Fibroblast of skin of scalp (primary cell): ENCODE measurements at regions not wholly inside any gene's neighbourhood (a gene's known extent, or its start where the extent isn't known, plus 50 kb on each side); places are given as distances from the start of the nearest gene placed in this dataset.

ENCODE experiments used
- DNase-seq: peaks from one replicate; pipeline ENCODE4 v3.0.0-alpha.2; 2013

DNA sequence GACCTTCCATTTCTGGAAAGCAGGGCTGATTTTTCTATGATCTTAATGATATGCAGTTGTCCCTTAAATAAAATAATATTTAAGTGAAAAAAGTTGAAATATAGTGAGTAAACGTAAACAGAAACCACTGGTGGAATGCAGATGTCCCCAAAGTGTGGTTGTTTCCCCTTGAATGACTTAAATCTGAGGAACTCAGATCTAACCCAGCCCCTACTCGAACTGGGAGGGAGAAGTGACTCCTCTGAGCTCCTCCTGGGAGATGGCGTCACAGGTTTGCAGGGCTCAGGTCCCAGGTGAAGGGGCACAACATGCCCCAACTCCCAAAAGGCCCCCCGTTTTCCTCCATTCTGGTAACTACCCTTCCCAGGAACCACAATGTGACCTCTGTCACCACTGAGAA lies 142.8 kb downstream of the IRF8 start:
- no peak for DNase-seq

DNA sequence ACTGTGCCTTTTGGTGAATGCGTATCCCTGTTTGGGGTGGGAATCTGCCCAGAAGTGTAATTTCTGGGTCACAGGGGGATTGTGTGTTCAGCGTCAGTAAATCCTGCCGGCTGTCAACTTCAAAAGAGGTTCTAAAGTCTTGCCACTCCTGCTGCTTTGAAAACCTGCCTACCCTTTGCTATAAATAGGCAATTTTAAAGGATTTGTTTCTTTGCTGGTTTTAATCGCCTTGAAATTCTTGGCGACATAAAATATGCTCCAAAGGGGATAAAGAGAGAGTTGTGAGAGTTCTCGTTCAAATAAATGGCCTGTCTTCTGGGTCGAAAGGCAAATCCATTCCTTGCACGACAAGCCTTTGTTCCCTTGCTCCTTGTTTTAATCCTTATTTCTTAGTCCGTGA lies 143.4 kb downstream of the IRF8 start:
- no peak for DNase-seq

DNA sequence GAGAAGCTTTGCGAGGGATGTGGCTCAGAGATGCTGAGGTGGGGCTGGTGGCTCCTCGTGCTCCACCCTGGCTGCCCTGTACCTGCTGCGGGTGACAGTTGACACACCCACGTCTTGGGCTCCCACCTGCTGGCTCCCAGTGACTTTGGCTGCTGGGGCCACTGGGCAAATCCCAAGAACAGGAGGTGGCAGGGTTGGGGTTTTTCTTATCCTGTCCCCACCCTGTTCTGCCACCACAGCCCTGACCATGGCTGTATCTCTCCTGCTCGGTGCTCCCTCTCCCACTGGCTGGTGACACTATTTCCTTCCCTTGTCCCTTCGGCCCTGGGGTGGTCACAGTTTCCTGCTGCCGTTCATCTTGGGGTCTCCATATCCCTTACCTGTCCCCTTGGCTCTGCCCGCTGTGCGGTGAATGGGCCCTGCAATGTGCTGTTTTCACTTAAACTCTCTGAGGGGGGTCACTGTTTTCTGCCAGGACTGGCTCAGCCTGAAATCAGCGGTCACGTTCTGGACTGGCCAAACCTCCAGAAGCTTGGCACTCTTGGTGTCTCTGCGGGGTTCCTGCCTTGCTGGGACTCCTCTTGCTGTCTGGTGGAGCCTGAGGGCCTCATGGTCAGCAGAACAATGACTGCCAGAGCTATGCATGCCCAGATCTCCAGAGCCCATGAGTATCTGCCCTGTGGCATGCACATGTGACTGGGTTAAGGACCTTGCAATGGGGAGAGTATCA lies 144.2 kb downstream of the IRF8 start:
- DNase-seq: no peak

DNA sequence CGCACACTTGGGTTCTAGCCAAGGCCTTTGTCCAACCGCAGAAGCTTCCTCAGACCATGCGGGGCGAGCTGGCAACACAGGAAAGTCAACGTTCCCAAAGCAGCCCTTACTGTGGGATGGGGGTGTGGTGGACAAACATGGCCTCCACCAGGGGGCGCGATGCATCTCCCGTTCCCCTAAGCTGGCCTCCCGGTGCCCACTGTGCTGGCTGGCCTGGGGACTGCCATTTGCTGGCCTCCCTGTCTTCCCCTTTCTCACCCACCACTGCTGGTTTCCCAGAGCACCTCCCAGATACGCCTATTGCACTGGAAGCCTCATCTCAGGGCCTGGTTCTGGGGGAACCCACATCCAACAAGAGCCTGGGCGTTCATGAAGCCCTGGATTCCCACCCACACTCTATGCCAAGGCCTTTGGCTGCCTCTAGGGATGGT lies 145.3 kb downstream of the IRF8 start:
- DNase-seq: peak; percentile 34

DNA sequence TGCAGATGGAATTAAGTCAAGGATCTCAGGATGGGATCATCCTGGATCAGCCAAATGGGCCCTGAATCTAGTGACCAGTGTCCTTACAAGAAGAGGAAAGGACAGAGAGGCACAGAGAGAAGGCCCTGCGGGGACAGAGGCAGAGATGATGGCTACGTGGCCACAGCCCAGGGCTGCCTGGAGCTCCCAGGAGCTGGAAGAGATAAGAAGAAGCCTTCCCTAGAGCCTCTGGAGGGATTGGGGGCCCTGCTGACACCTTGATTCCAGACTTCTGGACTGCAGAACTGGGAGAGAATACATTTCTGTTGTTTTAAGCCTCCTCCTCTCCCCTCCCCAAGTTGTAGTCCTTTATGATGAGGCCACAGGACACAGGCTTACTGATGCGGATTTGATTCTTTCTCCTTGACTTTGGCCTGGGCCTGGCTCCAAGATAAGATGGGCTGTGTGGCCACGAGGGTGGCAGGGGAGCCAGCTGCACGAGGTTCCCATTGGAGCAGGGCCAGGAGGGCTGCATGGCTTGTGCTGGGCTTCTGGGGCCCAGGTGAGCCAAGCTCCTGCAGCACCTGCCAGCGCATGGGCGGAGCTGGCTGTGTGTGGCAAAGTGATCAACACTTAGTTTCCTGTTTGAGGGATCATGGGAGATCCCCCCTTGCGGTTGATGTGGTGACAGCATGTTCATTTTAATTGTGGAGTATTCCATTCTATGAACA lies 146.1 kb downstream of the IRF8 start:
- DNase-seq: no peak

DNA sequence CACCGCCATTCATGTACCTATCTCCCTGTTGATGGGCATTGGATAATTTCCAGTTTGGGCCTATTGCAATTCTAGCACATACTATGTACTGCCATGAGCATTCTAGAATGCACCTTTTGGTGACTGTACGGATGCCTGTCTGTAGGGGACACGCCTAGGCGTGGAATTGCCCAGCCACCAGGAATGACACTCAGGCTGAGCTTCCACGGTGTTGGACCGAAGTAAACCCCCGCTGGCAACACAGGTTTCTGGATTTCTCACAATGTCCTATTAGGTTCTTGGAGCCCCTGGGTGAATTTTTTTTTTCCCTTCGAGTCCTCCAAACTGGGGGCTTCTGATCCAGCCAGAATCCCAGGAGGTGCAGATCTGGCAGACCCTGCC lies 146.6 kb downstream of the IRF8 start:
- DNase-seq: no peak

DNA sequence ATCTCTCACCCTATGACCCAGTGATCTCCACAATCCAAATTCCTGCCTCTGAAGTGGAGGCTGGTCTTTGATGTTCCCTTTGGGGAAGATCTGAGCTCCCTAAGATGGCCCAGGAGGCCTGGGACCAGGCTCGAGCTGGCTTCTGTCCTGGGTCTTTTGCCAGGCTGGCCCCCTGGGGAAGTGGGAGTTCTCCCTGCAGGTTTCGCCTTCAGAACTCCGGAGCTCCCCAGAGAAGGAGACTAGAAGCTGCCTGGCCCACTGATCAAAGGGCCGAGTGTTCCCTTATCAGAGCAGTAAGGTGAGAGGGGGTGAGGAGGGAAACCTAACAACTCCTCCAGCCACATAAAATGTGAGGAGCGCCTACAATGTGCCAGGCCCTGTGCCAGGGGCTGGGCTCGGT lies 147.1 kb downstream of the IRF8 start:
- DNase-seq: no peak

DNA sequence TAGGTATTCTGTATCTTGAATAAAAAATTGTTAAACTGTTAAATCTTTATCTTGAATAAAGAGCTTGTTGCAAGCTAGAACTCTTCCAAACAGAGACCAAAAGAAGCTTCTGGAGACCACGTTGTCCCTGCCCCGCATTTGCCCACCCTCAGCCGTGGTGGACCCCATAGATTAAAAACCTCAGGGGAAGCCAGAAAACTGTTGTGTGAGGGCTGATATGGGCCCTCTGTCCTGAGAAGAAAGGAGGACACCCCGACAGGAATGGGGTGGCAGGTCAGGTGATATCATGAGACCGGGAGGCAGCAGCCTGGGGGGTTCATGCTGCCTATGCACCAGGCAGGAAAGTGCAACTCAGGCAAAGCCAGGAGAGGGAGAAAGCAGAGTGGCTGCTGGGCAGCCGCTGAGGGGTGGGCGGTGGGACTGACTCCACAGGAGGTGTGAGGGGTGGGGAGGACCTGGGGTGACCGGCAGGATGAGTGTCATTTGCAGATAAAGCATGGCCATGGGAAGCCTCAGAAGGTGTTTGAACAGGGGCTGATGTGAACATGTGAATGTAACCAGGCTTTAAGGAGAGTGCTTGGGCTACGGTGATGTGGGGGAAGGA lies 147.8 kb downstream of the IRF8 start:
- DNase-seq: no peak

DNA sequence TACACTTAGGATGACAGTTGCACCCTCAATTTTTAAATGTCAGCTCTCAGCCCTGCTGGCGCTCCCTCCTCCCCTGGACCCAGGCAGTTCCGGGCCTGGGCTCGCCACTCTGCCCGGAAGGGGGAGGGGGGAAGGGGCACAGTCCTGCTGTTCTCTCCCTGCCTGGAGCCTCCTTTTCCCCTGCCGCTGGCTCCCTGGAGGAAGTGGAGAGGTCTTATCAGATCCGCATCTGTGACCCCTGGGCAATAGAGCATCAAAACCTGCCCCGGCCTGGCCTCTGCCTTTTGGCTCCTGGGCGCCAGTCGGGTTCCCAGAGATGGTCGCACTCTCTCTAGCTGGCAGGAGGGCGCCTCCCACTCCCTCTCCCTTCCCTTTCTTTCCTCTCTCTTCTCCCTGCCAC lies 149.3 kb downstream of the IRF8 start:
- DNase-seq: no peak

DNA sequence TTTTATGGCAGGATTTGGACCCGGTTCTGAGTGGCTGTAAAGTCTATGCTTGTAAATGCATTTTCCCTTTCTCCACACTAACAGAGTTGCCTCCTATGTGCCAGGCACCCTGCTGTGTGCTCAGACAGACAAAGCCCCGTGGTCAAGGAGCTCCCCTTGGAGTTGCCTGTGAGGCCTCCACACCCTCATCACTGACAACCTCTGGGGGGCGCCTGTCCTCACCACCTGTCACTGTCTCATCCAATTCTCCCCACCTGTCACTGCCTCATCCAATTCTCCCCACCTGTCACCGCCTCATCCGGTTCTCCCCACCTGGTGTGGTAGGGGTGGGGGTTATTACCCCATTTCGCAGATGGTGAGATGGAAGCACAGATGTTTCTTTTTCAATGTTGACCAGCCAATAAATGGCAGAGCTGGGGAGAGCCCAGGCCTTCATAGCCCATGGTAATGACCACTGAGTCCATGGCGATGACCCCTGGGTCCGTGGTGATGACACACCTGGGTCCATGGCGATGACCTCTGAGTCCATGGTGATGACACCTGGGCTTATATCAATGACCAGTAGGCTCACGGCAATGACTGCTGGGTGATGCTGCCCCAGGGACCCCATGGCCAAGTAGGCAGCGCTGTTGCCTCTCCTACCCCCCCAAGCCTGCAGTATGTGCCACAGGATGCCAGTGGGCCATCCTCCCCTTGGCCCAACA lies 150.1 kb downstream of the IRF8 start:
- no peak for DNase-seq

DNA sequence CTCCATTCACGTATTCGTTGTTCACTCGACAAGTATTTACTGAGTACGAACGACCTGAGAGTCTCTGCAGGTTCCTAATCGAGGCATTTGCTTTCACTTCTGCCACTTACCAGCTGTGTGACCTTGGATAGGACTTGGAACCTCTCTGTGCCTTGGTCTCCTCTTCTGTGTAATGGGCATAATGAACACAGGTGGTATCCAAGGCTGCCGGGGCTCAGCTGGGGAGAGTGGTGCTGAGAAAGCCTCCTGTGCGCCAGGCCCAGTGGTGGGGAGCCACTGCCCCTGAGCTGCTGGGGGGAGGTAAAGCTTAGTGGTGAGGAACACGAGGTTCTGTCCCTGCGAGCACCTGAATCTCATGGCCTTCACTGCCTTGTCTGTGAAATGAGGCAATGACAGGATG lies 150.7 kb downstream of the IRF8 start:
- DNase-seq: no peak

DNA sequence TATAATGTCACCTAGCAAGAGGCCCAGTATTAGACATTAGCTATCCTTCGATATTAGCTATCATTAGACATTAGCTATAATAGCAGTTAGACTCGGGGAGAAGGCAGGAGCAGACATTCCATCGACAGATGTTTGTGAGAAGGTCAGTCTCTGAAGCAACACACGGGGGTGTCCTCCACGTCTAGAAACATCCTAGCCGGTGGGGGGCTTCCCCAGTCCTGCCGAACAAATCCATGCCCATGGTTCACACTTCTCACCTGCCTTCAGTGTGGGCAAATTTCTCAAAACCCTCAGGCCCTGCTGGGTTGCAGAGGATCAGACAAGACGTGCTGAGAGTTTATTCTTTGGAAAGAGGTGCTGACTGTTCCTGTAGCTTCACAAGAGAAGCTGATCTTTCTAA lies 151.1 kb downstream of the IRF8 start:
- DNase-seq: no peak

DNA sequence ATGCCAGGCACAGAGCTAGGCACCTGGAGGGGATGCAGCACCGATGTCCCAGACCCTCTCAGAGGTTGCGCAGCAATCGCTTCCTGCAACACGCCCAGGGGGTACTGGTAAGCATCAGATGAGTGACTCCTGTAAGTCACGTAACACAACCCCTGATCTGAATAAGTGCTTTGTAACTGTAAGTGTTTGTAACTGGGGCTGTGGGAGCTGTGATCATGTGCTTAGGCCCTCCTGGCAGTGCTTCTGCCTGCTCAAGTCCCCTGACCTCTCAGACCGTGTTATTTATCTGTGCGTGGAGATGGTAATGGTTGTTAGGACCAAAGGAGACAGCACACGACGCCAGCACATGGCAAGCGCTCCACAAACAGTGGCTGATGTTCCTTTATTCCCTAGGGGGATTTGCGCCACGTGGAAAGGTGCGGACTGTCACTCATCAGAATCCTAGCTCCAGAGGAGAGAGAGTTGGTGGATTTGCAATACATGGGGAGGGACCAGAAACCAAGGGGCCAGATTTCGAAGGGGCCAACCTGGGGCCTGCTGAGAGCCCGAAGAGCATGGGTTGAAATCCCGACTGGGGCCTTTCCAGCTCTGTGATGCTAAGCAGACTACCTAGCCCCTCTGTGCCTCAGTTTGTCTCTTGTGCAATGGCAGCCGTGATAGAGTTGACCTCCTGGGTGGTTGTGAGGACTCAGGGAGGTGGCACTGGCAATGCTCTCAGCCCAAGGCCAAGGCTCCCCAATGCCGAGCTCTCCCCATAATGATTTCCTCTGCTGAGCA lies 151.8 kb downstream of the IRF8 start:
- DNase-seq: no peak

DNA sequence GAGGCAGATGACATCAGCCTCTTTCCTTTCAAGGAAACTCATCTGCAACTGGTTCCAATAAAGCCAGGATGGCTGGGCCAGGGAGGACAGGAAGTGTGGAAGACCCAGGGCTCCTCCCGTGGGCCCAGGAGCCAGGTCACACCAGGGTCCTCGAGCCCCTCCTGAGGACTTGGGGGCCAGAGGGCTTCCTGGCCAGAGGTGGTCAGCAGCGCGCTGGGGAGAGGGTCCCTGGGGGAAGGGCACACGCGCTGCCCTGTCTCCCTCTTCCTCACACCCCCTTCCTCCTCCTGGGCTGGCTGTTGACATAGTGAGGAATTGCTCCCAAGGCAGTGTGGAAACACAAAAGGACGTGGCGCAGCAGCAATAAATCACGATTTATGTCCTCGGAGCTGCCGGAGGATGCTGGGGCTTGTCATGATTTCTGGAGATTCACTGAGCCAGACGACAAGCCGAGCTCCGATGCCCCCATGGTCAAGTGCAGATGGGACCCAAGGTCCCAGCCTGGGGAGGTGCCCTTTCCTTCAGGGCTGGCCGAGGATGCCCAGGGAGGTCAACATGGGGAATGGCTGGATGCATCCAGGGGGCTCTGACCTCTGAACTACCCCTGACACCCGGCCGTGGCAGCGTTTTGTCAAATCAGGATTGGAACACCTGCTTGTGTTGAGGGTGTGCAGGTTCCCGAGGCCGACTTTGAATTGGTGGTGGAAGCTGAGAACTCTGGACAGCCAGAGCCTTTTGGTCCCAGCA lies 152.6 kb downstream of the IRF8 start:
- DNase-seq: no peak

DNA sequence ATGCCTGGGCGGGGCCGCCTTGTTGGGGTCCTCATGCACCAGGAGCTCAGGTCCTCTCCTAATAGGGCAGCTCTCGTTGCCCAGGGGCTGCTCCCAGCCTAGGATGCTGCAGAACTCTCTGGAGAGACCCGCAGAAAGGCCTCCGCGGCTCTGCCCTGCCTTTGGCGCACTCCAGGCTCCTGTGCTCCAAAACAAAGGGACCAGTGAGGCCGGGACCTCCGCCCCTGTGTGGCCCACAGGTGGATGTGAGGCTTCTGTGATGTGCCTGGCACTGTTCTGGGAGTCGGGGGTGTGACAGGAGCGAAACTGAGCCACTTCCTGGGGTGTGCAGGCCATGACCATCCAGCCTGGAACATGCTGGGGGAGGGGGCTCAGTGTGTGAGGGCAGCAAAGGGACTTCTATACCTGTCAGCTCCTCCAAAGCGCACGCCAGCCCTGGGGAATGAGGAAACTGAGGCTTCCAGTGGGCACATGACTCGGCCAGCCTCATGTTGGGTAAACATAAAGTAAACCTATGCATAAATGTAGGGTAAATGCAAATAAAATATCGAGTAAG lies 153.2 kb downstream of the IRF8 start:
- no peak for DNase-seq

DNA sequence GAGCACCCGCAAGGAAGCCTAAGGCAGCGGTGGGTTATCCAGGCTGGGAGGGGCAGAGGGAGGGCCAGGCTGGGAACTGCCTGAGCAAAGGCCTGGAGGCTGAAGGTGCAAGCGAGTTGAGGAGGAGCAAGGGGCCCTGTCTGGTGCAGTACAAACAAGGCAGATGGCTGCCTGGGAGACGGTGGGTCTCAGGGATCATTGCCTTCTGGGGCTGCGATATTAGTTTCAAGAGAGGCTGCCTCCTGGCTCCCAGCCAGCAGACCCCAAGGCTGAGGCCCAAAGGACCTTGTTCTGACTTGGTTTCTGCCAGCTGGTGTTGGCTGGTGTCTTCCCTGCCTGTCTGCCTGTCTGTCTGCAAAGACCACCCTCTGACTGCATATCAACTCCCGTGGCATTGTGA lies 154.0 kb downstream of the IRF8 start:
- no peak for DNase-seq

DNA sequence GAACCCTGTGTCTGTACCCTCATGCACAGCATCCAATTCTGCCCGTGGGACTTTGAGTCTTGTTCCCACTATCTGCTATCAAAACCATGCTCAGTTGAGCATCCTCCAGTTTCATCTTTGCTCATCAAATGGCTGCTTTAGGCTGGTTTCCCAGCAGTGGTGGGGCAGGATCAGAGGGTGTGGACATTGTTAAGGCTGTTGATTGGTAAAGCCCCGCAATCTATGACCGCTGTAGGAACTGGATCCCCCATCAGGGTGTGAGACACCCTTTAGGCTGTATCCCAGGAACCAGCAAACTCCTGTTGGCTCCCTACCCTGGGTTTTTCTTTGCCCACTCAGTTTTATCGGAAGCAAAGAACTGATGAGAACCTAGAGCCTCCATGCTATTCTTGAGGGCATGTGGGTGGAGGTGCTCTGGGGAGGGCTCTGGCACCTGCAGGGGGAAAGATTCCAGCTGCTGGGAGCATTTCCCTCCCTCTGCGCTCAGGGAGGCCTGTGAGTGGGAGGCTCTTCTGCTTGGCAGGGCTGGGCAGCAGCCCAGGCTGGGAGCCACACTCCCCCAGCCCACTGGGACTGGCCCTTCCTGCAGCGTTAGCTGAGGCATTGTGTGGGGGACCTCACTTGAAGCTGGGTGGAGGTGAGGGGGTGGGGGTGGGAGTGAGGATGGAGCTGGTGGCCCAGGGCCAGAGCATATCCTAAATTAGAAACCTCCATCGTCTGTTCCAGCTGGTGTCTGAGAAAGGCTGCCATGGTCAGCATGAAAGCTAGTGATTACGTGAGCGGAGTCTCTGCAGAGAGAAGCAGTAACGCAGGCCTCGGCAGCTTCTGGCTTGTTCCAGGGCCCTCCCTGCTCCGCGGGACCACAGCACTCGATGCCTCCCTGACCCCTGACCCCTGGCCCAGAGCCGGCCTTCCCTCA lies 160.6 kb downstream of the IRF8 start:
- no peak for DNase-seq

DNA sequence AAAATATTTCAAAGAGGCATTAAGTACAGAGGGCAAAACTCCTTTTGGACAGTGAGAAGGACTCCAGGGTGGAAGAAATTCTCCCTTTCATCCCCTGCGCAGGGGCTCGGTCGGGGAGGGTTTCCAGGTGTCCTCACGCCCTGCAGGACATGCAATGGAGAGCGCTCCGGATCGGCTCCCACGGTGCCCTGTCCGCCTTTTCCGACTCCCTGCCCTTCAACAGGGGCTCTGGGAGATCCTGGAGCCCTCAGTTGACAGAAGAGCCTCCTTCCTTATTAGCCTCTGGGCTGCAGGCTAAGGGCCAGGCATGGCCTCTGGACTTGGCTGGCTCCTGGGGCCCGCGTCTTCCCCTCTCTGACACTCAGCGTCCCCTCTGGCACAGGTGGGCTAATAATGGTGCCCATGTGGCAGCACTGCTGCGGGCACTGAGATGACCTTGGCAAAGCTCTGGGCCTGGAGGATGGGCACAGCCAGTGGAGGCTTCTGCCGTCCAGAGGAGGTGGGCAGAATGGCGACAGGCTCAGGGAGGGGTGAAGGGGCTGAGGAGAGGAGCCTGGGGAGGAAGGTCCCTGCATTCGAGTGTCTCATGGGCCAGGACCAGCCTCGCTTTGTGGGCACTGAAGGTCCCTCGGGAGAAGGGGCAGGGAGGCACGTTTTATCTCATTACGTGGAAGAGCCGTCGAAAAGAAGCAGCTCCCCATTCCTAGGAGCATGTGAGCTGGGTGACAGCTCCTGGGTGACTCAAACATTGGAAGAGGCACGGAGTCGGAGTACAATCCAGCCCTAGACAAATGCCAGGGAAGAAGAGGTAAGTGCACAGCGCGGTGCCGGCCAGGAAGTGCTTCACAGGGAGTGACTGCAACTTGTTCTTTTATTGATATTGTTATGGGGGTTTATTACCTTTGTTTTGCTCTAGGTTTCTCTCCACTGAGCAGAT lies 161.7 kb downstream of the IRF8 start:
- no peak for DNase-seq

DNA sequence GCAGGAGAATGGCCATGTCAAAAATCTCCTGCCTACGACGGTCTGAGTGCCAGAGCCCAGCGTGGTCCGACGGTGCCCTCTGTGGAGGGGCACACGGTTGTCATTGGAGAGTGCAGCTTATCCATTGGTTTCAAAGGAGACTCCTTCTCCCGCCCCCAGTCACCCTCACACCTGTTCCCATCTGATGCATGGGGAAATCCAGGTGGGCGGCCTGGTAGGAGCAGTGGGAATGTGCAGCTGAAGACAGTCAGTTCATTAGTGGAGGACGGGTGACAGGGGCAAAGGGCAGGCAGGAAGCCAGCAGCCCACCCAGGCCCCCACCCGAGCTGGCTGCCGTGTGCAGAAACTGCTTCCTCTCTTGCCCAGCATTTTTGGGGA lies 162.3 kb downstream of the IRF8 start:
- no peak for DNase-seq
